CD14-positive monocyte (primary cell): ENCODE measurements at regions not wholly inside any gene's neighbourhood (a gene's known extent, or its start where the extent isn't known, plus 50 kb on each side); places are given as distances from the start of the nearest gene placed in this dataset.

Experiments used
- DNase-seq, 3 donors: peaks; one replicate each; pipeline ENCODE4 v3.0.0-alpha.2; 2011 to 2022
- H2AFZ ChIP-seq: 2 replicates; pipeline ENCODE4 v1.6.0; 2012; ENCODE audit warnings: mild to moderate bottlenecking, low read depth, low read length, inconsistent platforms; ENCODE audit not compliant: insufficient read depth, poor library complexity, severe bottlenecking
- H3K27ac ChIP-seq, 2 donors: 1 replicate in 1 of 2; 2 replicates in 1 of 2; pipeline ENCODE4 v1.5.1; 2012 to 2013; ENCODE audit warnings: low read length in 2 of 2, control low read depth in 1 of 2, inconsistent platforms in 1 of 2, low read depth in 1 of 2, mild to moderate bottlenecking in 1 of 2
- H3K27me3 ChIP-seq, 2 donors: one replicate each; pipeline versions ENCODE4 v1.6.0 to v1.6.1; 2011 to 2013; ENCODE audit warnings: low read length in 2 of 2; ENCODE audit not compliant: control insufficient read depth in 2 of 2, insufficient read depth in 2 of 2
- H3K36me3 ChIP-seq, 2 donors: replicated peaks in 1 of 2; 1 replicate in 1 of 2; 2 replicates in 1 of 2; pipeline versions ENCODE4 v1.5.1 to v1.6.1; 2012 to 2013; ENCODE audit warnings: low read length in 2 of 2, control low read depth in 1 of 2, inconsistent platforms in 1 of 2, mild to moderate bottlenecking in 1 of 2; ENCODE audit not compliant: insufficient read depth in 2 of 2, control insufficient read depth in 1 of 2
- H3K4me1 ChIP-seq, 2 donors: 1 replicate in 1 of 2; 2 replicates in 1 of 2; pipeline versions ENCODE4 v1.5.1 to v1.6.1; 2012 to 2013; ENCODE audit warnings: low read length in 2 of 2, control low read depth in 1 of 2, inconsistent platforms in 1 of 2, mild to moderate bottlenecking in 1 of 2, moderate library complexity in 1 of 2; ENCODE audit not compliant: insufficient read depth in 2 of 2, control insufficient read depth in 1 of 2
- H3K4me2 ChIP-seq: replicated peaks from 2 replicates; pipeline ENCODE3; 2012; ENCODE audit warnings: low read length, moderate library complexity, mild to moderate bottlenecking; ENCODE audit not compliant: poor library complexity, severe bottlenecking; ENCODE audit errors: extremely low read depth
- H3K4me3 ChIP-seq, 3 experiments: fragments of 200-600 bp in 1 of 3; sonication (generic) in 1 of 3; replicated peaks in 1 of 3; 1 replicate in 2 of 3; 2 replicates in 1 of 3; pipeline ENCODE4 v1.5.1; 2011 to 2013; ENCODE audit warnings: low read length in 3 of 3, mild to moderate bottlenecking in 3 of 3, control low read depth in 2 of 3, low read depth in 2 of 3, inconsistent platforms in 1 of 3, moderate library complexity in 1 of 3
- H3K79me2 ChIP-seq: 2 replicates; pipeline ENCODE4 v1.6.0; 2012; ENCODE audit warnings: mild to moderate bottlenecking, control low read depth, inconsistent platforms, low read length, moderate library complexity; ENCODE audit not compliant: insufficient read depth
- H3K9ac ChIP-seq: 2 replicates; pipeline ENCODE4 v1.6.0; 2017; ENCODE audit warnings: low read length, mild to moderate bottlenecking; ENCODE audit not compliant: insufficient read depth, poor library complexity, severe bottlenecking
- H3K9me3 ChIP-seq, 2 donors: replicated peaks in 1 of 2; 1 replicate in 1 of 2; 2 replicates in 1 of 2; pipeline versions ENCODE4 v1.5.1 to v1.6.1; 2012 to 2013; ENCODE audit warnings: low read length in 2 of 2, control low read depth in 1 of 2; ENCODE audit not compliant: control insufficient read depth in 1 of 2, insufficient read depth in 1 of 2
- H4K20me1 ChIP-seq: 2 replicates; pipeline ENCODE4 v1.6.0; 2012; ENCODE audit warnings: mild to moderate bottlenecking, low read length, control low read depth, moderate library complexity; ENCODE audit not compliant: insufficient read depth
- H3K27ac Mint-ChIP-seq, 7 donors: one replicate each; pipeline ENCODE4 v1.8.0; 2020; ENCODE audit warnings: mild to moderate bottlenecking in 7 of 7, mixed read lengths in 7 of 7, moderate library complexity in 6 of 7, inconsistent platforms in 2 of 7
- H3K27me3 Mint-ChIP-seq, 3 donors: one replicate each; pipeline ENCODE4 v1.8.0; 2021 to 2022; ENCODE audit warnings: low read depth in 3 of 3, mild to moderate bottlenecking in 3 of 3, mixed read lengths in 3 of 3, moderate library complexity in 3 of 3, inconsistent platforms in 1 of 3
- H3K36me3 Mint-ChIP-seq, 2 donors: one replicate each; pipeline ENCODE4 v1.8.0; 2020; ENCODE audit warnings: mixed read lengths in 2 of 2, inconsistent platforms in 1 of 2, mild to moderate bottlenecking in 1 of 2
- H3K4me1 Mint-ChIP-seq: one replicate; pipeline ENCODE4 v1.8.0; 2020; ENCODE audit warnings: mild to moderate bottlenecking, mixed read lengths
- H3K4me3 Mint-ChIP-seq, 2 donors: one replicate each; pipeline ENCODE4 v1.8.0; 2020; ENCODE audit warnings: mild to moderate bottlenecking in 2 of 2, mixed read lengths in 2 of 2, moderate library complexity in 1 of 2
- H3K9me3 Mint-ChIP-seq, 7 donors: one replicate each; pipeline ENCODE4 v1.8.0; 2020 to 2022; ENCODE audit warnings: mixed read lengths in 7 of 7, mild to moderate bottlenecking in 6 of 7, moderate library complexity in 6 of 7, inconsistent platforms in 2 of 7
- CTCF ChIP-seq: fragments of 200-600 bp; IDR thresholded peaks from one replicate; pipeline ENCODE4 v1.8.0; 2022; ENCODE audit warnings: antibody characterized with exemption, mild to moderate bottlenecking
- intact Hi-C, 2 donors: fragments of 100-400 bp; cut with micrococcal nuclease; formaldehyde crosslinking; loops; one replicate each; pipeline versions ENCODE4 v1.15.0 to v1.15.1; 2023

GRCh38 chrX:81390237-81390636 is 188.3 kb downstream of the SH3BGRL start:
- no peaks in the 10 kb centered on the region for H3K27me3 ChIP-seq
- Mint-ChIP-seq H3K4me3 (no peak overlapping the region), H3K4me1 (peaks cover 18% of the 10 kb centered on the region), H3K36me3 (no peaks in the 10 kb centered on the region), H3K9me3 (peaks cover 0 to 9% (median 0%) of the 10 kb centered on the region in 7 donors), H3K27ac (no peak overlapping the region), H3K27me3 (peaks cover 0 to 2% (median 0%) of the 10 kb centered on the region in 3 donors)
- DNase-seq: no peak
- no peaks in the 10 kb centered on the region for H3K9me3 ChIP-seq
- H3K9ac ChIP-seq: no peak overlapping the region
- H4K20me1 ChIP-seq: no peaks in the 10 kb centered on the region
- intact Hi-C loops: no loop called here
- H3K4me1 ChIP-seq: peaks cover 4 to 11% of the 10 kb centered on the region in 2 donors
- no peak overlapping the region for H3K27ac ChIP-seq
- no peak overlapping the region for H3K4me3 ChIP-seq
- H3K4me2 ChIP-seq: no peak overlapping the region
- H2AFZ ChIP-seq: no peak overlapping the region
- no peaks in the 10 kb centered on the region for H3K36me3 ChIP-seq
- TF ChIP-seq CTCF: no peak
- no peaks in the 10 kb centered on the region for H3K79me2 ChIP-seq

GRCh38 chrX:81392396-81392795 is 190.5 kb downstream of the SH3BGRL start:
- H2AFZ ChIP-seq: no peak overlapping the region
- no peak overlapping the region for H3K27ac ChIP-seq
- Mint-ChIP-seq H3K9me3 (no peaks in the 10 kb centered on the region), H3K27ac (no peak overlapping the region), H3K36me3 (no peaks in the 10 kb centered on the region), H3K4me1 (peaks cover 18% of the 10 kb centered on the region), H3K27me3 (no peaks in the 10 kb centered on the region), H3K4me3 (no peak overlapping the region)
- intact Hi-C loops: no loop called here
- no peaks in the 10 kb centered on the region for H3K9me3 ChIP-seq
- TF ChIP-seq CTCF: no peak
- DNase-seq: peak; percentile 25 to 26 (median 25)
- no peaks in the 10 kb centered on the region for H3K36me3 ChIP-seq
- H3K4me3 ChIP-seq: no peak overlapping the region
- no peaks in the 10 kb centered on the region for H4K20me1 ChIP-seq
- H3K4me1 ChIP-seq: peaks cover 4 to 11% of the 10 kb centered on the region in 2 donors
- H3K4me2 ChIP-seq: no peak overlapping the region
- H3K27me3 ChIP-seq: no peaks in the 10 kb centered on the region
- H3K9ac ChIP-seq: no peak overlapping the region
- no peaks in the 10 kb centered on the region for H3K79me2 ChIP-seq
